HEK293 (cell line): ENCODE measurements at regions not wholly inside any gene's neighbourhood (a gene's known extent, or its start where the extent isn't known, plus 50 kb on each side); places are given as distances from the start of the nearest gene placed in this dataset.

Experiments used
- CTCF ChIP-seq: fragments of 450-650 bp; formaldehyde crosslinking; IDR thresholded peaks from 2 replicates; pipeline ENCODE4 v1.5.1; 2016; ENCODE audit warnings: missing biosample characterization, missing genetic modification characterization
- GLI4 ChIP-seq: fragments of 450-650 bp; formaldehyde crosslinking; IDR thresholded peaks from 2 replicates; pipeline ENCODE4 v1.5.1; 2016; ENCODE audit warnings: missing biosample characterization, missing genetic modification characterization
- MZF1 ChIP-seq: fragments of 450-650 bp; formaldehyde crosslinking; IDR thresholded peaks from 2 replicates; pipeline ENCODE4 v1.5.1; 2017; ENCODE audit warnings: missing biosample characterization, missing genetic modification characterization, borderline replicate concordance
- TCF7L2 ChIP-seq: IDR thresholded peaks from 2 replicates; pipeline ENCODE4 v1.6.1; 2011; ENCODE audit warnings: low read depth, mild to moderate bottlenecking, inconsistent platforms, low read length, moderate library complexity, borderline replicate concordance
- ZNF280D ChIP-seq: fragments of 450-650 bp; formaldehyde crosslinking; IDR thresholded peaks from 2 replicates; pipeline ENCODE4 v1.5.1; 2016; ENCODE audit warnings: missing biosample characterization, missing genetic modification characterization
- ZNF302 ChIP-seq: fragments of 450-650 bp; formaldehyde crosslinking; IDR thresholded peaks from 2 replicates; pipeline ENCODE4 v1.5.1; 2016; ENCODE audit warnings: missing biosample characterization, missing genetic modification characterization, low read depth
- ZNF530 ChIP-seq: fragments of 450-650 bp; formaldehyde crosslinking; IDR thresholded peaks from 2 replicates; pipeline ENCODE4 v1.5.1; 2016; ENCODE audit warnings: low read depth, missing biosample characterization, missing genetic modification characterization
- ZNF76 ChIP-seq: fragments of 450-650 bp; formaldehyde crosslinking; IDR thresholded peaks from 2 replicates; pipeline ENCODE4; 2016; ENCODE audit warnings: low read depth, missing biosample characterization, missing genetic modification characterization, borderline replicate concordance
- ZSCAN30 ChIP-seq: fragments of 450-650 bp; IDR thresholded peaks from 2 replicates; pipeline ENCODE4 v1.5.1; 2018; ENCODE audit warnings: missing biosample characterization, mild to moderate bottlenecking, missing genetic modification characterization, moderate library complexity

DNA sequence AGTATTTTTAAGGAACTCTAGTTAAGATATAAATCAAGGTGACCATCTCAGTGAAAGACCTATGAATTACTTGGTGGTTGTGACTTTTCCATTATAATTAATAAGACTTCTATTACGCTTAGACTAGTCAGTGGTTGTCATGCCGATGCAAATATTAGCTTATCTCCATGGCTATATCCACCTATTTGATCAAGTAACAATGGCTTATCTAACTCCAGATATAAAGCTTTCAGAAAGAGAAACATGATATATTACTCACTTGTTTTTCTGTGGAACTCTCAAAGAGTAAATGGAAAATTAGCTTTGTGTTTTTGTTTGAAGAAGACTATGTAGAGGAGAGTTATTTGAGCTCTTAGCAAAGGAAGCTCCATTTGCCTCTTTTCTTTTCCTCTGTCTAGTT lies 323.8 kb upstream of the DCN start:
- TF ChIP-seq CTCF (tag by site-specific recombination) (no peak), GLI4 (no peak), MZF1 (tag by site-specific recombination) (no peak), ZNF280D (no peak), ZSCAN30 (tag by site-specific recombination) (no peak), ZNF302 (tag by site-specific recombination) (no peak), TCF7L2 (no peak), ZNF530 (tag by site-specific recombination) (no peak), ZNF76 (tag by site-specific recombination) (no peak)
